LNCAP (cell line): ENCODE measurements at regions not wholly inside any gene's neighbourhood (a gene's known extent, or its start where the extent isn't known, plus 50 kb on each side); places are given as distances from the start of the nearest gene placed in this dataset.

Experiments
- TF ChIP-seq, protein P1 (sequence below): fragments of 450-650 bp; IDR thresholded peaks from 2 replicates; pipeline ENCODE4 v1.5.1; 2017; ENCODE audit warnings: mild to moderate bottlenecking

DNA sequence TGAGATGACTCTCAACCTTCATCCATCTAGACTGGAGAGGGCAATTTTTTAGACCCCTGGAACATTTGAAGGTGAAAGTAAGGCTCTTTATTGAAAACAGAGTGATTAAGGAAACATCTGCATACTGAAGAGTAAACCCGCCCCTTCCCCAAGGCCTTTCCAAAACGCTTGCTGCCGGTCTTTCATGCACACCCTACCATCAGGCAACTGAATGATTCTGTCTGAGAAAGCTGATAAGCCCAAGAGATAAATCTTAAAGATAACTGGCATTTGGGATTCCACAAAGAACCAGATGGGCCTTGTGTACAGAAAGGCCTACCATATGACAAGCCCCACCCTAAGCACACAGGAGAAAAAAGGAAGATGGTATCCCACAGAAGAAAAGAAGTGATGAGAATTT lies 54.4 kb upstream of the PIK3R1 start:
- TF ChIP-seq, protein P1, sequence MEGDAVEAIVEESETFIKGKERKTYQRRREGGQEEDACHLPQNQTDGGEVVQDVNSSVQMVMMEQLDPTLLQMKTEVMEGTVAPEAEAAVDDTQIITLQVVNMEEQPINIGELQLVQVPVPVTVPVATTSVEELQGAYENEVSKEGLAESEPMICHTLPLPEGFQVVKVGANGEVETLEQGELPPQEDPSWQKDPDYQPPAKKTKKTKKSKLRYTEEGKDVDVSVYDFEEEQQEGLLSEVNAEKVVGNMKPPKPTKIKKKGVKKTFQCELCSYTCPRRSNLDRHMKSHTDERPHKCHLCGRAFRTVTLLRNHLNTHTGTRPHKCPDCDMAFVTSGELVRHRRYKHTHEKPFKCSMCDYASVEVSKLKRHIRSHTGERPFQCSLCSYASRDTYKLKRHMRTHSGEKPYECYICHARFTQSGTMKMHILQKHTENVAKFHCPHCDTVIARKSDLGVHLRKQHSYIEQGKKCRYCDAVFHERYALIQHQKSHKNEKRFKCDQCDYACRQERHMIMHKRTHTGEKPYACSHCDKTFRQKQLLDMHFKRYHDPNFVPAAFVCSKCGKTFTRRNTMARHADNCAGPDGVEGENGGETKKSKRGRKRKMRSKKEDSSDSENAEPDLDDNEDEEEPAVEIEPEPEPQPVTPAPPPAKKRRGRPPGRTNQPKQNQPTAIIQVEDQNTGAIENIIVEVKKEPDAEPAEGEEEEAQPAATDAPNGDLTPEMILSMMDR, result no peak

DNA sequence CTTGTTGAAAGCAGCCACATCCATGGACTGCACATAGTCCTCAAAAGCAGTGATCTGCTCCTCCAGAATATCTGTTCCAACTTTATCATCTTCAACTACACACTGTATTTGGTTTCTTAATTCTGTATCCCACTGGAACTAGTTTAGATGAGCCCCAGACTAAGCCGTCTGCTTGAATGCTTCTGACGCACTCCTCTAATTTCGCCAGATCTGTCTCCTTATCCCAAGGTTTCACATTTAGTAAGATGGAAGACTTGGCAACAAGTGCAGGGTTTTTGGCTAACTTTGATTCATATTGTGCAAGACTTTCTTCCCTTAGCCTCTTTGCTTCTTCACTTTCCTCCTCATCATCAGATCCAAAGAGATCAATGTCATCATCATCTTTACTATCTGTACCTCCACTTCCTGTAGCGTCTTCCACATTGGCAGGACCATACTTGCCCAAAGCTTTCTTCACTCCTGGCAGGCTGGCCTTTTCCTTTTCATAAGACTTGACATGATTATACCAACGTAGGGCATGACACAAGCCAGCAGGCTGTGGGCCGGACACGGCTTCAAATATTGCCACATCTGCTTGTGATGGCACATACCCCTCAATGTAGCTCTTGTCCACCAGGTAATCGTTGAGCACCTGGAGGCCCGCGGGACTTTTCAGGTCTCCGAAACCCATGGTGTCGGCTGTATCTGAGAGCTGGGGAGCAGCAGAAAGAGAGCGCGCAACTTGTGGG lies 56.2 kb upstream of the PIK3R1 start:
- TF ChIP-seq, protein P1, result no peak

GRCh38 chr5:68155940-68156339 lies 59.6 kb upstream of the PIK3R1 start:
- TF ChIP-seq, protein P1, result no peak

DNA sequence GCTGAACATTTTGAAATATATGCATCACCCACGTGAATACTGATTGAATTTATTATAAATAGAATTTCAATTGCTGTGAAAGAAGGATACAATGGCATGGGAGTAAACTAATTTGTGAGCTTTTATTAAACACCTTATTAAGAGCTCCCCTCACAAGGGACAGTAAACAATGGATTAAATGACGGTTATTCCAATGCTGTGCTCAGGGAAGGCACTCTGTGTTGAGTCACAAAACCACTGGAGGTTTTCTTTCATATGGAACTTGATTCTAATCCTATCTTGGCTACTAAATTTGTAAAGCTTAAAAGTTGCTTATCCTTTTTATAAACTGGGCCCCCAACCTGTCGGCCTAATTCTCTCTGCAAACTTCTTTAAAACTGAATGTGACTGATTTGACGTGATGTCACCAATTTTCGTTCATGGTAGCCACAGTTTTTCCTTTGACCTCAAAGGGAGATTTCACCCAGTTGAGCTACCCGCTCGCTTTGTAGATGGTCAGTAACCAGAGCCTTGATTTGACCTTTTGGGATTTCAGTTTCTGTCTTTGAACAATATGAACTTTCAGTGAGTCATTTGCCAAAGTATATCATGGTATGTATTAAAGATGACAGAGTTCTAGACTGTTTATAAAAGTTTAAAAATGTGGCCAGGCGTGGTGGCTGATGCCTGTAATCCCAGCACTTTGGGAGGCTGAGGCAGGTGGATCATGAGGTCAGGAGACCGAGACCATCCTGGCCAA lies 61.3 kb upstream of the PIK3R1 start:
- TF ChIP-seq, protein P1, result no peak

- TF ChIP-seq, protein P1, result no peak
These were observed 63.7 kb upstream of the PIK3R1 start for GRCh38 chr5:68151812-68152211.

GRCh38 chr5:68149189-68149588 lies 66.4 kb upstream of the PIK3R1 start:
- TF ChIP-seq, protein P1, result no peak

GRCh38 chr5:68148096-68148495 lies 67.5 kb upstream of the PIK3R1 start:
- TF ChIP-seq, protein P1, result no peak
